RWPE2 (cell line): ENCODE measurements at regions not wholly inside any gene's neighbourhood (a gene's known extent, or its start where the extent isn't known, plus 50 kb on each side); places are given as distances from the start of the nearest gene placed in this dataset.

Experiments used
- ATAC-seq: fragments of 200-7000 bp; cut with Tn5 transposase; 3 replicates; pipeline ENCODE4 v1.9.1; 2021; ENCODE audit warnings: low read depth
- DNase-seq: peaks from one replicate; pipeline ENCODE4 v3.0.0-alpha.2; 2020; ENCODE audit warnings: low spot score
- H3K27ac ChIP-seq: fragments of 450-650 bp; 2 replicates; pipeline ENCODE4 v1.5.1; 2017; ENCODE audit warnings: mild to moderate bottlenecking; ENCODE audit not compliant: poor library complexity, severe bottlenecking
- H3K27me3 ChIP-seq: fragments of 250-450 bp; sonication (Bioruptor Pico); 2 replicates; pipeline ENCODE4 v1.5.1; 2021; ENCODE audit warnings: mild to moderate bottlenecking, moderate library complexity; ENCODE audit not compliant: insufficient read depth, poor library complexity, severe bottlenecking
- H3K36me3 ChIP-seq: fragments of 250-450 bp; sonication (Bioruptor Pico); 2 replicates; pipeline ENCODE4 v1.5.1; 2020; ENCODE audit warnings: low read depth, mild to moderate bottlenecking, moderate library complexity
- H3K4me1 ChIP-seq: fragments of 250-450 bp; sonication (Bioruptor Pico); 2 replicates; pipeline ENCODE4 v1.5.1; 2021; ENCODE audit warnings: mild to moderate bottlenecking, moderate library complexity; ENCODE audit not compliant: insufficient read depth, poor library complexity, severe bottlenecking
- H3K4me3 ChIP-seq: fragments of 250-450 bp; sonication (Bioruptor Pico); 2 replicates; pipeline ENCODE4 v1.5.1; 2021; ENCODE audit warnings: mild to moderate bottlenecking, moderate library complexity; ENCODE audit not compliant: severe bottlenecking
- H3K9me3 ChIP-seq: fragments of 250-450 bp; sonication (Bioruptor Pico); 2 replicates; pipeline ENCODE4 v1.5.1; 2021; ENCODE audit warnings: mild to moderate bottlenecking, moderate library complexity; ENCODE audit not compliant: severe bottlenecking
- CTCF ChIP-seq: fragments of 450-650 bp; IDR thresholded peaks from one replicate; pipeline ENCODE4 v1.5.1; 2017; ENCODE audit warnings: mild to moderate bottlenecking, moderate library complexity; ENCODE audit not compliant: poor library complexity, severe bottlenecking

DNA sequence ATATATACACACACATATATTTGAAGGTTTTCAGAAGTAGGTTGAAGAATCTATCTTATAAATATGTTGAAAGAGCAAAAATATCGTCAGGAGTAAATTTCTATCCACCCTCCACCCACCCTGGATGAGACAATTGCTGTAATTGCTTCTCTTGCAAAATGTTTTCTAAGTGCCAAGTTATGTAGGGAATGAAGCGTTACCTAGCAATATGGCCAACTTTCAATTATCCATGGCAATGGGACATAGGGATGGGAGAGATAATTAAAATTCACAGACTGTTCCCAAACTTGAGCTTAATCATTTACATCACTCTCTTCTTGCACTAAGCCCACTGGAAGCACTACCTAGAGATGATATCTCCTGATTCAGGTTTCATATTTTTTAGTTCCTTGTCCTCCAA lies 806.2 kb upstream of the RAG2 start:
- H3K4me1 ChIP-seq = peaks cover 14% of the 10 kb centered on the region
- H3K27ac ChIP-seq = no peak overlapping the region
- no peak overlapping the region for H3K4me3 ChIP-seq
- ATAC-seq = no peak
- DNase-seq = no peak
- no peaks in the 10 kb centered on the region for H3K36me3 ChIP-seq
- H3K9me3 ChIP-seq = no peaks in the 10 kb centered on the region
- no peaks in the 10 kb centered on the region for H3K27me3 ChIP-seq
- no peak for TF ChIP-seq CTCF

DNA sequence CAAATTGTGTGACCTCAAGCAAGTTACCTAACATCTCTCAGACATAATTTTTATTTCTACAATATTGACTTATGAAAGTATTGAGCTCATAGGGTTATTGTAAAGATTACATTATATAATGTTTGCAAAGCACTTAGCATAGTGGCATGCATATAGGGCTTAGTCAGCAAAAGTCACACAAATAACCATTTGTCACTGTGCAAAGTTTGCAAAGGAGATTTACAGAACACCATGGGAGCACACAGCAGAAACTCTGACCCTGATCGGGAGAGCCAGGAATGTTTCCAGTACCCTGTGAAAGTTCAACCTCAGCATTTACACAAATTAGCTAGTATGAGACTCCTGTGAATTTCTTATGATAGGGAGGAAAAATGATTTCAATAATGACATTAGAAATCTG lies 804.6 kb upstream of the RAG2 start:
- DNase-seq = no peak
- Histone ChIP-seq H3K27me3 (no peaks in the 10 kb centered on the region), H3K4me1 (peaks cover 6% of the 10 kb centered on the region), H3K36me3 (no peaks in the 10 kb centered on the region), H3K27ac (no peak overlapping the region), H3K4me3 (no peak overlapping the region), H3K9me3 (no peaks in the 10 kb centered on the region)
- TF ChIP-seq CTCF = no peak
- ATAC-seq = no peak

- H3K4me1 ChIP-seq = no peaks in the 10 kb centered on the region
- ATAC-seq = no peak
- H3K36me3 ChIP-seq = no peaks in the 10 kb centered on the region
- no peak for TF ChIP-seq CTCF
- no peak overlapping the region for H3K27ac ChIP-seq
- no peak for DNase-seq
- H3K27me3 ChIP-seq = no peaks in the 10 kb centered on the region
- peaks cover 2% of the 10 kb centered on the region for H3K9me3 ChIP-seq
- H3K4me3 ChIP-seq = no peak overlapping the region
Measured at GRCh38 chr11:37394236-37394870, 796.3 kb upstream of the RAG2 start.

- ATAC-seq = no peak
- Histone ChIP-seq H3K36me3 (no peaks in the 10 kb centered on the region), H3K27ac (no peak overlapping the region), H3K4me1 (no peaks in the 10 kb centered on the region), H3K4me3 (no peak overlapping the region), H3K27me3 (no peaks in the 10 kb centered on the region), H3K9me3 (peaks cover 2% of the 10 kb centered on the region)
- no peak for TF ChIP-seq CTCF
- no peak for DNase-seq
Measured at GRCh38 chr11:37391615-37392014, 793.6 kb upstream of the RAG2 start.

DNA sequence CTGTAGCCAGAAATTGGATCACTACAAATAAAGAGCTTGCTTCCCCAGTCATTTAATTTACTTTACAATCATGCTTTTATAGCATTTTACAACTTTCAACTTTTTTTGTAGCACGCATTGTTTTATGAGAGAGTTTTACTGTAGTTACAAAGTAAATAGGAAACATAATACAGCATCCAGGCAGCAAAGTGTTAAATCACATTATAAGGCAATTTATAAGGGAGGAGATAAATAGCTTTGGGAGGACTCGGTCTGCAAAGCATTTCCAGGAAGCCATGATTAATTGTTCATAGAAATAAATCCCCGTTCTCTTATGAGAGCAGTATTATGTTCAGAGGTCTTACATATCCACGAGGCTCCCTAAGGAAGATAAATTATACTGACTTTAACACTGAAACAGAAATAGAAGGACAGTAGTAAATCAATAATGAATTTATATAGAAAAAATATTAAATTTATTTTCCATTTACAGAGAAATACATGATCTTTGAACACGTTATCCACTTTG lies 792.6 kb upstream of the RAG2 start:
- H3K4me3 ChIP-seq = no peak overlapping the region
- H3K4me1 ChIP-seq = no peaks in the 10 kb centered on the region
- no peaks in the 10 kb centered on the region for H3K27me3 ChIP-seq
- DNase-seq = no peak
- no peak for ATAC-seq
- H3K36me3 ChIP-seq = no peaks in the 10 kb centered on the region
- H3K27ac ChIP-seq = no peak overlapping the region
- H3K9me3 ChIP-seq = peaks cover 2% of the 10 kb centered on the region
- TF ChIP-seq CTCF = no peak
